ENCODE measurements at regions not wholly inside any gene's neighbourhood (a gene's known extent, or its start where the extent isn't known, plus 50 kb on each side); places are given as distances from the start of the nearest gene placed in this dataset.
A peak's percentile ranks its signal among the peaks of the same experiment; 100 is the strongest.

DNA sequence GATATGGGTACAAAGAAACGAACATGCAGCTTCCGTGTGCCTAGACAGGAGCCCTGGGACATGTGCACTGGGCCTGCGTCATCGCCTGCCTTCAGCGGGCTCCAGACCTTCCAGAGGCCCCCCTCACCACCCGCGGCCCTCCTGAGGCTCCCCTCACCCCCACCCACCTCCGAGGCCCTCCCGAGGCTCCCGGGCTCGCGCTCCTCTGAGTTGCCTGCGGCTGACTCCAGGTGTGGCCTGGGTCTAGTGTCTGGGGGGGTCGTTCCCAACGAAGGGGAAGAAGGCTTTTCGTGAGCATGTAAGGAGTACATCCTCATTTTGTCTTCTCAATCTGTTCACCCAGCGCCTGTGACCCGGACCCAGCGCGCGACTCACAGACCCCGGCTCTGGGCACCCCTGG is 177.3 kb upstream of the ZNF32 start:
- DNase-seq = no peak

DNA sequence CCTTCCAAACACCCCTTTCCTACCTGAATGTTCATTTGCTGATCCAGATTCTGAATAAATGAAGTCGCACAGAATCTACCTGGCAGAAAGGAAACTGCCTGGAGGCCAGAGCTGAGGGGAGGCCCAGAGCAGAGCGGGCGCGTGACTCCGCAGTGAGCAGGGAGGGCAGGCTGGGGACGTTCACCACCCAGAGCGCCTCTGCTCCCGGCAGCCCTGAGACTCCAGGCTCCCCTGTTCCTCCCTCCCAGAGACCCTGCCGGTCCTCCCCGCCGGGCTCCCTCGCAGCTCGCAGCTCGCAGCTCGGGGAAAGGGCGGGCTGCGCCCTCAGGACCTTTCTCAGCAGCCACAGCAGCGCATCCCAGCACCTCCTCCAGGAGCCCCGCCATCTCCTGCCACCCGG is 176.7 kb upstream of the ZNF32 start:
- DNase-seq = no peak

DNA sequence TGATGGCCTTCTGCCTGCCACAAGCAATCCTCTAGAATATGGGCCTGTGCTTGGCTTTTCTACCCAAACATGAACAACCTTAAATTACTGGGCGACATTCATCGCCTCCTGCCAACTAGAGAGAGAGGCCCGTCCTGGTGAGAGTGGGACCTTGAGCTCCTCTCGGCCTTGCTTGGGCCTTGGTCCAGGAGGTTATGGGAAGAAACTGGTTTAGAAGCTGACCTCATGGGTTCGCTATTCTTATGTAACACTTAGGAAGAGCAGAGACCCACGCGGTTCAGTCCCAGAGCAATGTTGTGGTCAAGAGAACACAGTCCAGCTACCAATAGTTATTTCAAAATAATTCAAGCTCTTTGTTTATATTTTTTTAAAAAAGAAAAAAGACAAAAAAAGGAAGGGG is 176.3 kb upstream of the ZNF32 start:
- no peak for DNase-seq

DNA sequence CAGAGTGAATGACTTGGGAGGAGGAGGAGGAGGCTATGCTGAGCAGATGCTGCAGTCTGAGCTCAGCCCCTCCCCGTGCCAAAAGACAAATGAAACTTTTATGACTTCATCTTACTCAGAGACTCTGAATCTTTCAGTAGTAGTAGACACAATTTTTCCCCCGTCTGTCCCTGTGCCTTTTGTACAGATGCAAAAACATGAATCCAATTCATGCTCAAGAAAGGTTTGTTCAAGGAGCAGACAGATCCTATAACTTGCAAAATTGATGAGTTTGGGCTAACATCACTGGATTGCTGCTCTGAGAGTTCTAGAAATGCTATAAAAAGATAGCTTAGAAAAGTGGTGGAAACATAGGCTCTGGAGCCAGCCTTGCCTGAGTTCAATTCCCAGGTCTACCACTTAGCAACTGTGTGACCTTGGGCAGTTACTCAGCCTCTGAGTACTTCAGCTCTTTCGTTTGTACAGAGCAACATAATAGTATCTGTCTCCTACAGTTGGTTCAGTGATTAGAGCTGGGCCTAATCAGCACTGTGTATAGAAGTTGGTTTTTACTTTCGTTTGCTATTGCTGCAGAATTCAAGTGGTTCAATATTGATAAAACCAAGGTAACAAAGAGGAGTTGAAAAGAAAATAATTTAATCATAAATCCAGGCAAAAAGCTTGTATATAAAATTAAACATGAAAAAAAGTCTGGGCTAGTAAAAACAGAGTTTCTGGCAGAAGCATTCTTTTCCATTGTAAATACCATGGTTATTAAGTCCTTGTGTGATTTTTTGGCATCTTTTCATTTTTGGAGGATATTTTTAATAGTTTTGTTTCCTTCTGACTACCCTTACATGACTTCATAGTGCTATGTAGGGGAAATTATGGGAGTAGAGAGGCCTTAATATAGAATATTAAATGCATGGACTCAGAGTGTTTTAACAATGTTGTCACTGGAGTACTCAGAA is 174.2 kb upstream of the ZNF32 start:
- no peak for DNase-seq

DNA sequence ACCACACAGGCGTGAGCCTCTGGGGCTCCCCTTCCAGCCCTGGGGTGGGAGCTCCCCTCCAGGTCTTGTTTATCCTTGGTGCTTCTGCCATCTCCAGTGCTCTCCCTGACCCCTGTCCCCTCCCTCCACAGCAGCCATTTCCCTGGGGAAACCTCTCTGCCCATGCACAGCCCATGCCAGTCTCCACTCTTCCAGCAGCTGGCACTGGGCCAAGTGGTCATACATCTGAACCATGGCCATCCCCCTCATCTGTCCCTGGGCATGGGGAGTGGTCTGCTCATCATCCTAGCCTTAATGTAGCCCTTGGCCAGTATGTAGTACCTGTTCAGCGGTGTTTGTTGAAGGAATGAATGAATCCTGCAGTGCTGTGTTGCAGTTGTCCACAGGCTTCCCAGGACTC is 172.4 kb upstream of the ZNF32 start:
- no peak for DNase-seq

DNA sequence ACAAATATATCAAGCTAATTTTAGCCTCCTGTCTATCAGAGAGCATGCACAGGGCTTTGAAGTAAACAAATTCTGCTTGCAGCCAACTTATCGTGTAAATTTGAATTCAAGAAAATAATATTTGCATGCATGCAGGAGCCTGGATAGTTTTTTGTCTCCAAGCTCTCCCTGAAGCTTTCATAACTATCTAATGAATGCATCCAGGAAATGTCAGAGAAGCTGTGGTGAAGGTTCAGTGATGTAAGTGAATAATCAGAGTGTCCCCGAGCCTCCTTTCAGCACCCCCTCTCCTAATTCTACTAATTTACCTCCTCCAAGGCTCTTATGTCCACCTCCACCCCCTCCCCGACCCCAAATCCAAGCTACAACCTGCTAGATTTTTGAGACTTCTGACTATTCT is 172.0 kb upstream of the ZNF32 start:
- no peak for DNase-seq

DNA sequence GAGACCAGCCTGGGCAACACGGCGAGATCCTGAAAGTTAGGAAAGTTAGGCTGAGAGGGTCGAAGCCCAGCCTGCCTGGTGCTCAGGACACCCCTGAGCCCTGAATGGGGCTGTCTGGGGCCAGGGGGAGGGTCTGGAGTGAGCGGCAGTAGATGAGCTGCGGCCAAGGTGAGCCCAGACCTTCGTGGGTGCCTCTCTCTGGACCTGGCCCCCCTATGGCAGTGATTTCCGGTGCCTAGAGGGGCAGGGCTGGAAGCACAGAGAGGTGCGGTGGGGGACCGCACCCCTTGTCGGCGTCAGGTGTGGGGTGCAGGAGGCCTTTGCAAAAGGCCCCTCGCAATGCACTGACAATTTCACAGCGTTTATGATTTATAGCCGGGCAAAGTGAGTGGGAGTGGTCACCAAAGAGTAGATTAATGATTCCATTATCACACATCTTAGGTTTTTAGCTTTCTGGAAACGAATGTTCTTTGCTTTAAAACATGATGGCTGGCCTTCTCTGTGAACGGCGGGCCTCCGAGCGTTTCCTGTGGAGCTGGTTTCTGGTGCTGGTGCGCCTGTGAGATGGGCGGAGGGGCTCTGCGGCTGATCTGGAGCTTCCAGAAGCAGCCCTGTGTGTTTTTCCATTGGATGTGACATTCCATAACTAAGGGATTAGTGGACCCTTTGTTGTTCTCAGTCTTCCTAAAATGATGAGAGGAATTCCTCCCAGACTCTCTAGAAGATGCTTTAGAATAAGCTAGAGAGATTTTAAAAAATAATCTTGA is 171.0 kb upstream of the ZNF32 start:
- DNase-seq = no peak

DNA sequence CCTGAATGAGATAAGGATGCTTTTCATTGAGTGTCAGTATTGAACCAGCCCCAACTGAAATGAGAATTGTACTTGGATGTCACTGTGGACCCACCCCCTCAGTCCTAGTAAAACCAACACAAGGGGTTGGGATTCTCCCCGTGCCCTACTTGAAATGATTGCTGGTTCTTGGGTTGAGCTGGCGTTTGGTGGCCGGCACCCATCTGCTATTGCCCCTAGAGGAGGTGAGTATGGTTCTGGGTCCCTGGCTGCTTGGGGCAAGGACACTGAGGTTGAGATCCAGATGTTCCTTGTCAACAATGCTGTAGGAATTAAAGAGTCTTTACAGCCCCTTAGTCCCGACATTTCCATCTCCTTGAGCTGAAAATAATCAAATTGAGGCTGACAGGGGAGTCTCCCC is 170.0 kb upstream of the ZNF32 start:
- no peak for DNase-seq

DNA sequence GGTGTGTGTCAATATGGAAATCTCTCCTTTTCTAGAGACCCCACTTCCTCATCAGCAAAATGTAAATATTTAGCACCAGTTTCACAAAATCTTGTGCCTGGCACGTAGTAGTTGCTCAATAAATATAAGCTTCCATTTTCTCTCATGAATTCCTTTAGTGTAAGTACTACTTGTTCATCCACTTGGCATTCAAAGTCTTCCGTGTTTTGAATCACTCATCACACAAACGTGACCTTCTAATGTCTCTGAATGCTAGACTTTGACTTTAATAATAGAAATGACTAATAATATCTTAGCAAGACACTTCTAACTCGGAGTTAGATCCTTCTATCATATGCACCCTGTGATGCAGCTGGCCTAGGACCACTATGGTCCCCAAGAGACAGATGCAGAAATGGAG is 168.7 kb upstream of the ZNF32 start:
- DNase-seq = no peak

DNA sequence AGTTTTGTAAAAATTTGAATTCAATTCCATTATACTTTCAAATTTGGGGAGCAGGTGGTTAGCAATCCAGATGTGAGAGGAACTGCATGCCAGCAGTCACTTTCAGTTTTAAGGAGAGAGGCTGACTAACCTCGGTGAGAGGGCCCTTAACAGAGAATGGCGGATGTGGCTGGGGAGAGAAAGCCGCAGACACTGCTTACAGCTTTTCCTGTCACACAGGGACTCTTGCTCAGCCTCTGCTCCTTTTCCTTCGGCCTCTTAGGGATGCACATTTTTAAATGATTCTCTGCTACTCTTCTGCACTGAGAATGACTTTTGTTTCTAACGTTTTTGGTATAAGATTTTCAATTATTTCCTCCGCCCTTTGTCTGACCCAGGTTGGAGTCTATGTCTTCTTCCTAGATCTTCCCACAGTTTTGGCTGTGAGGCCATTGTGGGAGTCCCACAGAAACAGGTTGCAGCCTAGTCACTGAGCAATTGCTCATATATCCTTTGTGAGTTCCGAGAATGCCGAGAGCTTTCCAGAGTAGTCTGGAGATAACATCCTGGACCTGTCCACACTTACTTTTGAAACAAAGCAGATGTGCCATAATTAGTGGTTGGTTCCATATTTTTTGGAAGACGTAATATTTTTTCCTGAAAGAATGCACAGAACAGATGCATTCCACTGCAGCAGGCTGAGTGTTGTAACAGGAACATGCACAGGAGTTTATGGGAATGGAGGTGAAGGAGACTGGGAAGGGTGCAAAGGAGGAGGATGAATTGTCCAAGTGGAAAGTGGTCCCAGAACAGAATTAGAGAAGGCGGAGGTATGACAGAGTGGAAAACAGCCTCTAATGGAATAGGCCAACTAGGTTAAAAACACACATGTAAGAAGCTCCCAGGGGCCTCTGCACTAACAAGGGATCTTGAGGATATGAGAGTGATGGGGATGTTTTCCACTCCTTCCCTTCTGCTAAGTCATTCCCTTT is 168.0 kb upstream of the ZNF32 start:
- peak in 1 of 2 donors; percentile 77 for DNase-seq

DNA sequence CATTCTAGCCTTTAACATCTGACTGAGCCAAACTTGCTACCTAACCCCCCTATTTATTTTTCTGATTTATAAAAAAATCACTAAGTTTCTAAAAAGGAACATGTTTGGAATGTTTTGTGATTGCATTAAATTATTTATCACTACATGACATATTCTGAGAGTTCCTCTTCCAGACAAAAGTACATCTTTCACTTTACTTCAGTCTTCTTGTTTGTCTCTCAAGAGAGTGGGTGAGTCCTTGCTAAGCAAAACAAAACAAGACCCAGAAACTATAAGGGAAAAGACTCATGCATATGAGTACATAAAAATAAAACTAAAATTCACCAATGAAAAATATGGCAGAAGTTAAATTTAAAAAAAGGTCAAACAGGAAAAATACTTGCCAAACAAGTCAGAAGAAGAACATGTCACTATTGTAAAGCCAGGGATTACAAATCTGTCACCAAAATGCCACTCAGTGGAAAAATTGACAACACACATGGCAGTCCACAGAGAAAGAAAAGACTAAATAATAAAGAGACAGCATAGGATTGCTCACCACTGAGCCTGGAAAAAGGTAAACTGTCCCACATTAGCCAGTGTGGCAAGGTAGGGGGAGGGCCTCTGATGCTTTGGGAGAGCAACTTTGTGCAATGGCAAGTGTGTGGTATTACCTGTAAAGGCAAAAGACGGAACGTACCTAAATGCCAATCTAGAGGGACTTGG is 166.7 kb upstream of the ZNF32 start:
- DNase-seq = no peak

DNA sequence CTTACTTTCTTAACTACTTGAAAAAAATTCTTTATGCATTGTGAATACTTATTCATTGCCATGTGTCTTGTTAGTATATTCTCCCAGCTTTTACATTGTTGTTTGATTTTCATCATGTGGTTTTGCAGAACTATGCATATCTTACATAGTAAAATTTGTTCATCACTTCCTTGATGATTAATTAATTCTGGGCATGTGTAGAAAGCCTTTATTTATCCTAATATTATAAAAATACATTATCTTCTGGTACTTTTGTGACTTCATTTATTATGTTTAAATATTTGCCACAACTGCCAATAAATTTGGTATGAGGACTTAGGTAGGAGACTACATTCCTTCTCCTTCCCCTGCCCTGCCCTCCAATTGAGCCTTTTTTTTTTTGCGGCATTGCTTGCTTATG is 166.0 kb upstream of the ZNF32 start:
- DNase-seq = no peak

DNA sequence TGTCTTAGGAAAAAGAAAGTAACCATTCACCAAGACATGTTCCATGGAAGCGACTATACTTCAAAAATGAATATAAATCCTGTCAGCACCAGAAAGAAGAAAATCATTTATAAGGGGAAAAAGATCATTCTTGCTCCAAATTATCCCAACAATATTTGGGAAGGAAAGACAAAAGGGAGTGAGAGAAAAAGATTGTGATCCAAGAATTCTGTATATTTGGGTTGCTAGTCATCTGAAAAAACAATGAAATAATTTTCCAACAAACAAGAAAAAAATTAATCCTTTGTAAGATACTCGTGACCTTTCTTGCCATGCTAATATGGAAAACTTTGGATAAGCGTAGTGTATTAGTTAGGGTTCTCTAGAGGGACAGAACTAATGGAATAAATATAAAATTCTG is 163.2 kb upstream of the ZNF32 start:
- DNase-seq = no peak

DNA sequence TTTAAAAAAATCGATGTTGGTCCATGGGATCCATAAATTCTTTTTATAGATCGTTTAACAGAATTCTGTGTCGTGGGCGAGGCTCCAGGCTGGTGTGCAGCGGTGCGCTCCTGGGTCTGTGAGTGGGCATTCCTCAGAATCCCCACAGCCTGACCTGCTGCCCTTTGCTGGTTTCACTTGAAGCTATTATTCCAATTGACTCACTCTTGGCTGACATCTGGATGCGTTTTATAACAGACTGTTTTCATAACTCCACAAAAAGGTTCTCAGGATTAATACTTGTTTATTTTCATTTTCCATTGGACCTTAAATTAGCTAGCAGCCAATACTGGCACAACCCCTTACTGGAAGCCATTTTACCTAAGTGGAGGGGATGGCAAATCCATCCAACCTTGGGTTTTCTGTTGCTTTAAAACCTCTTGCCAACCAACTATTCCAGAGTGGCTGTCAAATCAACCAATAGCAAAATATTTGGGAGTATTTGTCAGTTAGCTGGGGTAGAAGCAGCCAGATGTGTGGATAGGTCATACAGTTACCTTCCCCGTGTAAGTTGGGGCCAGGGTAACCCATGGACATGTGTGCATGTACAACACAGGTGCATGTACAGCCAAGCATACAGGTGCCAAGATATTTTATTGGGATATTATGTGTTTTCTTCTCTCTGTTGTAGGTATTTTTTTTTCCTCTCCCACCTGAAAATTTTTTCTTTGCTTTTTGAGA is 160.7 kb upstream of the ZNF32 start:
- no peak for DNase-seq

DNA sequence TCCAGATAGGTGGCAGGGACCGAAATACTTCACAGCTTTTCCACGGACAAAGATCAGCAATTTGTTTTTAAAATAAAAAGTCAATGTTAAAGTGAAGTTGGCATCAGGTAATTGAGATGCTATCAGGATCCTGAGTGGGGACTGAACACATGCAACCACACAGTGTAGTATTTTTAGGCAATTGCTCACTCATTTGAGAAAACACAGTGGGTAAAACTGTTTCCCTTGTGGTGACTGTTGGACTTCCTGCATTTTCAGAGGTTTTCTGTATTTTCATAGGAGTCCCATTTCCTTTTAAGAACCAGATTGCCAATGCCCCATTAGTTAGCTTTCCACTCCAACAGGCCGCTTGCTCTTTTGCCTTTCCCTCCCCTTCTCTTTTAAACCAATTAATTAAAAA is 159.5 kb upstream of the ZNF32 start:
- DNase-seq = no peak

DNA sequence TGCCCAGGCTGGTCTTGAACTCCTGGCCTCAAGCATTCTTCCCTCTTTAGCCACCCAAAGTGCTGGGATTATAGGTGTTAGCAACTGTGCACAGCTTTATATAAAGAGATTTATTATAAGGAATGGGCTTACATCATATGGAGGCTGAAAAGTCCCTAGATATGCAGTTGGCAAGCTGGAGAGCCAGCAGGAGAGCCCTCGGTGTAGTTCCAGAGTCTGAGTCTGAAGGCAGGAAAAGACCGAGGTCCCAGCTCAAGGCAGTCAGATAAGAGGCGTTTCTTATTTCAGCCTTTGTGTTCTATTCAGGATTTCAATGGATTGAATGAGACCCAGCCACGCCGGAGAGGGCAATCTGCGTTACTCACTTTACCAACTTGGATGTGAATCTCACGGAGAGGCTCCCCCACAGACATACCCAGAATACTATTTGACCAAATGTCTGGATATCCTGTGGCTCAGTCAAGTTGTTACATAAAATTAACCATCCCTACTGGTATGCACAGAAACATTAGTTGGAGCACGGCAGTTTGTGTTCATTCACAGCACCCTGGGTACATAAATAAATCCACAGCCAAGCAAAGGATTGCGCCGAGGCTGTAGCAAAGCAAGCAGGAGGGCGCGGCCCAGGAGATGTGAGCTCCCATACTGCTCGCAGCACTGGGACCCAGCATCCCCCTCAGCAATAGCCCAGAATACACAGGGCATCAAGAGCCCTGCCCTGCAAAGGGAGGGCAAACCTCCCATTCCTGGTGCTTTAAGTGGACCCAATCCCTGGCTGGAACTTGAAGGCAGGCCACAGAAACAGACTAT is 158.4 kb upstream of the ZNF32 start:
- no peak for DNase-seq

DNA sequence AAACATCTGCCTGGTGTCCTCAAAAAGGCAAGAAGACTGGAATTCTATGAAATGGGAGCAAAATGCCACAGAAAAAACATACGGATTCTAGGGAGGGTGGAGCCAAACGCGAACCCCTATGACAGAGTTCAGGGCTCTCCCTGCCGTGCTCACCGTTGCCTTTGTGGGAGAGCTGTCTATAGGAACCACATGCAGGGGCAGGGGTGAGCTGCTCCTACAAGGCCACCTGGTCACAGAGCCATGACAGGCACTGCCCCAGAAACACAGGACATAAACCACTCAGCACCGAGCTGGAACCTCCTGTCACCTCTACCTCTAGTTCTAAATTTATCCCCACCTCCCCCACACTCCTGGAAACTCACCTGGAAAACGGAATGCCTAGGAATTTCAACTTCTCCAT is 155.1 kb upstream of the ZNF32 start:
- no peak for DNase-seq

DNA sequence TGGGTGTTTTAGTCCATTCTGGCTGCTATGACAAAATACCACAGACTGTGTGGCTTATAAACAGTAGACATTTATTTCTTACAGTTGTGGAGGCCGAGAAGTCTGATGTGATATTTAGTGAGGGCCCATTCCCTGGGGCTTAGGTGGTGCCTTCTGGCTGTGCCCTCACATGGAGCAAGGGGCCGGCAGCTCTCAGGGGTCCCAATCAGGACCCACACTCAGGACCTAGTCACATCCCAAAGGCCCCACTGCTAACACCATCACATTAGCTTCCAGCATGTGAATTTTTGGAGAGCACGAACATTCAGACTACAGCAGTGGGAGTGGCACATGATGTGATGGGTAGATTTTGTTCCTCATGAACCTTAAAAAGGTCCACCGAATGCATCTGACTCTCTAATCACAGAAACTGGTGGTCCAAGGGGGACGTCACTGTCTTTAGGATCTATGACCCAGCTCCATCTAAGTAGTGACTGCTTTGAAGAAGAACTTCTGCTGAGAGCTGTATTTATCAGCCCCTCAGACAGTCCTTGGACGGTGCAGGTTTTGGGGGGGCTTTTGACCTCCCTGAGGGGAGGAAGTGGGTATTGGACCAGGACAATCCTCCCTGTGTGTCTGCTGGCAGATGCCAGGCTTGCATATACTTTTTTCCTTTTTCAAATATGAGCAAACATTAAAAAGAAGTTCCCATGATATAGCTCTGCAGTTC is 154.5 kb upstream of the ZNF32 start:
- DNase-seq = no peak

DNA sequence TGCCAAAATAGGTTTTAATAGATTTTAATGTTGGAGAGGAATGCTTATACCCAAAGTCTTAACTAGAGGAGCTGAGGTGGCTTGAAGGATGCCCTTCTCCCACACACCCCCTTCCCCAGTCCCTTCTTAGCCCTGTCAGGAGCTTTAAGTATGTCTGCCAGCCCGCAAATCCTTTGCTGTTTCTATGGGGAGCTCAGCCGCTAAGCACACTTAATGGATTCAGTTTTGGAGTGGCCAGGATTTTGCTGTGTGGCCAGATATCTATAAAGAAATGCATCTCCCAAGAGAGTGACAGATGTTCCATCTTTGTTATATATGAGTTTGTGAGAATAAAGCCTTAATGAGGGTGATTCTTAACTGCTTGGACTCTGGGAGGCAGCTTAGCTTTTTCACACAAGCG is 152.9 kb upstream of the ZNF32 start:
- no peak for DNase-seq

DNA sequence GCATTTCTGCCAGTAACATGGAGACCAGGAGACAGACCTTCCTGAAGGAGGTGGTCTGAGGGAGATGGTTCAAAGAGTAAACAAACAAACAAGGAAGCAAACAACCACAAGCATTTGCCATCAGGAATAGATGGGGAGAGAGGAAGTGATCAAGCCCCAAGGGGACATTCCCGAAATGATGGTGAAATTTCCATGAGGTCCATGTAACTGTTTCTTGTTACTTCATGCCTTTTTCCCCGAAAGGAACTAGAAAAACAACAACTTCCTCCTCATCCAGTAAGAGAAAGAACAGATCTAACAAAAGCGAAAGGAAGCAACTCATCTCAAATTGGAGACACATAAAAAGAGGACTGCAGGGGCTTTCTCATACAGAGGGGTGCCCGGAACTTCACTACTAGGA is 152.5 kb upstream of the ZNF32 start:
- DNase-seq = no peak
